Heart left ventricle (tissue), 16 donors: ENCODE measurements at regions not wholly inside any gene's neighbourhood (a gene's known extent, or its start where the extent isn't known, plus 50 kb on each side); places are given as distances from the start of the nearest gene placed in this dataset.
"Not testable (repeated sequence)": the region's sequence is repeated elsewhere in the genome, so short reads cannot be mapped to it uniquely, and the experiment has no call there.

Experiments used
- ATAC-seq, 4 donors: fragments of 200-7000 bp; cut with Tn5 transposase; one replicate each; pipeline ENCODE4 v1.9.1; 2020 to 2022; ENCODE audit warnings: moderate library complexity in 4 of 4, mild to moderate bottlenecking in 3 of 4, moderate number of reproducible peaks in 1 of 4
- DNase-seq, 5 donors: peaks; one replicate each; pipeline ENCODE4 v3.0.0-alpha.2; 2020
- H3K27ac ChIP-seq, 12 donors: fragments of 200-600 bp; sonication (generic) in 4 of 12; one replicate each; pipeline versions ENCODE4 v1.5.0 to v1.8.0; 2016 to 2022; ENCODE audit warnings: mild to moderate bottlenecking in 2 of 12
- H3K27me3 ChIP-seq, 9 donors: fragments of 200-600 bp; sonication (generic) in 2 of 9; one replicate each; pipeline versions ENCODE4 v1.5.1 to v1.8.0; 2016 to 2022; ENCODE audit warnings: mild to moderate bottlenecking in 3 of 9
- H3K36me3 ChIP-seq, 9 donors: fragments of 200-600 bp; sonication (generic) in 2 of 9; one replicate each; pipeline versions ENCODE4 v1.5.0 to v1.8.0; 2018 to 2022; ENCODE audit warnings: mild to moderate bottlenecking in 2 of 9
- H3K4me1 ChIP-seq, 12 donors: fragments of 200-600 bp; sonication (generic) in 4 of 12; one replicate each; pipeline versions ENCODE4 v1.5.0 to v1.8.0; 2016 to 2022; ENCODE audit warnings: mild to moderate bottlenecking in 3 of 12
- H3K4me3 ChIP-seq, 12 donors: fragments of 200-600 bp; sonication (generic) in 4 of 12; one replicate each; pipeline versions ENCODE4 v1.5.0 to v1.8.0; 2017 to 2022; ENCODE audit warnings: mild to moderate bottlenecking in 9 of 12, moderate library complexity in 4 of 12
- H3K9me3 ChIP-seq, 12 donors: fragments of 200-600 bp; sonication (generic) in 4 of 12; one replicate each; pipeline versions ENCODE4 v1.5.0 to v1.8.0; 2016 to 2022; ENCODE audit warnings: mild to moderate bottlenecking in 1 of 12
- whole genome bisulfite sequencing, 4 donors: extraction: QIAGEN DNeasy Blood & Tissue Kit in 2 of 4; methylation state at CpG; one replicate each; pipeline versions ENCODE4 v1.1.5 to v1.1.7; 2013 to 2018; 5-methylcytosine and 5-hydroxymethylcytosine counted together
- intact Hi-C, 10 donors: fragments of 100-400 bp; cut with DNase I; formaldehyde crosslinking; loops; one replicate each; pipeline versions ENCODE4 v1.11.1 to v1.14.2; 2022
- donor health status: ischemic (EF 13 %, LVEDD 7.1; RV severe dilation, severe dysfunction).
- donor health status: healthy with polysubstance abuse.
- donor health status: DM: no; HTN: yes; CAD: no.
- donor health status: DM: no; HTN: no; CAD: no.
- donor health status: ischemic (EF 25% LVEDD 6.9; RV normal size, moderate dysfunction).
- donor health status: ischemic (EF 25% LVEDD 5.7; RV mildly dilated, moderate dysfunction).
- donor health status: healthy.
- donor health status: DM: yes; HTN: yes; CAD: no.
- donor health status: ischemic (EF 35%, LVEDD 5.7; RV mildly dilated, moderate dysfunction).
- donor health status: nonischemic (EF 11% LVEDD 7.7; RV severe dilation, severe dysfunction).
- donor health status: DM: yes; HTN: yes; CAD: no.
- donor health status: PGD.
- donor health status: ischemic (EF 29% LVEDD 5.4; RV normal size, mild dysfunction).
- donor health status: nonischemic (EF 23%, LVEDD 6.1; RV moderate dilation, normal function).

- H3K27ac ChIP-seq, ATAC-seq, intact Hi-C loops, H3K4me3 ChIP-seq, H3K36me3 ChIP-seq, H3K4me1 ChIP-seq, DNase-seq: not testable (repeated sequence)
- WGBS, 4 donors, result no CpG with 5 or more reads among the region's 1 CpG
- Histone ChIP-seq H3K27me3 (peaks cover 0 to 19% (median 0%) of the 10 kb centered on the region in 9 donors), H3K9me3 (peaks cover 0 to 16% (median 0%) of the 10 kb centered on the region in 12 donors)
These were observed 127.9 kb downstream of the POTEM start for GRCh38 chr14:19095167-19095566.

GRCh38 chr14:19096467-19096866, 129.2 kb downstream of the POTEM start:
- H3K36me3 ChIP-seq, H3K4me3 ChIP-seq, H3K4me1 ChIP-seq, intact Hi-C loops, ATAC-seq, H3K27ac ChIP-seq: not testable (repeated sequence)
- DNase-seq, result peak in 1 of 5 donors; percentile 4
- Histone ChIP-seq H3K9me3 (peaks cover 0 to 16% (median 0%) of the 10 kb centered on the region in 12 donors), H3K27me3 (peaks cover 0 to 19% (median 0%) of the 10 kb centered on the region in 9 donors)
- WGBS, 4 donors, result 32 to 50% (median 42%) methylated on average over 1 of the region's 1 CpG

- H3K4me3 ChIP-seq, H3K27ac ChIP-seq, intact Hi-C loops, H3K36me3 ChIP-seq, H3K4me1 ChIP-seq, ATAC-seq: not testable (repeated sequence)
- peaks cover 0 to 16% (median 0%) of the 10 kb centered on the region in 12 donors for H3K9me3 ChIP-seq
- WGBS, 4 donors, result 77 to 89% (median 85%) methylated on average over 3 to 8 of the region's 8 CpGs
- DNase-seq, result peak in 3 of 5 donors; percentile 8 to 37 (median 18)
- H3K27me3 ChIP-seq, result peaks cover 0 to 19% (median 0%) of the 10 kb centered on the region in 9 donors
These were observed 129.6 kb downstream of the POTEM start for GRCh38 chr14:19096876-19097275.

- H3K27ac ChIP-seq, H3K4me1 ChIP-seq, H3K36me3 ChIP-seq, H3K4me3 ChIP-seq, intact Hi-C loops: not testable (repeated sequence)
- DNase-seq (peak; percentile 12 to 69 (median 22)), ATAC-seq (peak in 1 of 4 donors; percentile 32)
- peaks cover 0 to 16% (median 0%) of the 10 kb centered on the region in 12 donors for H3K9me3 ChIP-seq
- WGBS, 4 donors, result 72 to 82% (median 80%) methylated on average over 7 to 28 of the region's 28 CpGs
- H3K27me3 ChIP-seq, result peaks cover 0 to 19% (median 0%) of the 10 kb centered on the region in 9 donors
These were observed 130.1 kb downstream of the POTEM start for GRCh38 chr14:19097306-19097705.

- ATAC-seq, H3K36me3 ChIP-seq, H3K4me3 ChIP-seq, intact Hi-C loops, H3K4me1 ChIP-seq, H3K27ac ChIP-seq: not testable (repeated sequence)
- Histone ChIP-seq H3K27me3 (peaks cover 0 to 19% (median 0%) of the 10 kb centered on the region in 9 donors), H3K9me3 (peaks cover 0 to 16% (median 0%) of the 10 kb centered on the region in 12 donors)
- peak in 4 of 5 donors; percentile 5 to 46 (median 14) for DNase-seq
- WGBS, 4 donors, result 72 to 73% (median 73%) methylated on average over 18 to 49 of the region's 49 CpGs; no CpG with 5 or more reads in 1 of the 4 donors
These were observed 130.5 kb downstream of the POTEM start for GRCh38 chr14:19097750-19098149.

GRCh38 chr14:19098230-19098629, 131.0 kb downstream of the POTEM start:
- 52 to 81% (median 61%) methylated on average over 13 to 15 of the region's 41 CpGs for WGBS, 4 donors
- H3K36me3 ChIP-seq, H3K4me1 ChIP-seq, H3K4me3 ChIP-seq, intact Hi-C loops, H3K27ac ChIP-seq: not testable (repeated sequence)
- ATAC-seq (peak in 2 of 4 donors; percentile 7 to 16), DNase-seq (peak in 2 of 5 donors; percentile 3 to 33)
- H3K27me3 ChIP-seq, result peaks cover 0 to 19% (median 0%) of the 10 kb centered on the region in 9 donors
- peaks cover 0 to 16% (median 0%) of the 10 kb centered on the region in 12 donors for H3K9me3 ChIP-seq

- H3K27ac ChIP-seq, H3K4me1 ChIP-seq, H3K4me3 ChIP-seq, H3K36me3 ChIP-seq, intact Hi-C loops: not testable (repeated sequence)
- peak in 1 of 4 donors; percentile 11 for ATAC-seq
- 65 to 75% (median 68%) methylated on average over 22 to 34 of the region's 34 CpGs for WGBS, 4 donors
- Histone ChIP-seq H3K9me3 (peaks cover 0 to 16% (median 0%) of the 10 kb centered on the region in 12 donors), H3K27me3 (peaks cover 0 to 19% (median 0%) of the 10 kb centered on the region in 9 donors)
- peak in 3 of 5 donors; percentile 6 to 58 (median 23) for DNase-seq
These were observed 131.5 kb downstream of the POTEM start for GRCh38 chr14:19098732-19099131.

GRCh38 chr14:19099336-19099735, 132.1 kb downstream of the POTEM start:
- intact Hi-C loops, H3K4me1 ChIP-seq, H3K36me3 ChIP-seq, DNase-seq, ATAC-seq, H3K4me3 ChIP-seq, H3K27ac ChIP-seq: not testable (repeated sequence)
- WGBS, 4 donors, result 70 to 73% (median 70%) methylated on average over 6 to 22 of the region's 29 CpGs; no CpG with 5 or more reads in 1 of the 4 donors
- peaks cover 0 to 16% (median 0%) of the 10 kb centered on the region in 12 donors for H3K9me3 ChIP-seq
- H3K27me3 ChIP-seq, result peaks cover 0 to 19% (median 0%) of the 10 kb centered on the region in 9 donors

- DNase-seq, H3K36me3 ChIP-seq, H3K4me1 ChIP-seq, intact Hi-C loops, ATAC-seq, H3K4me3 ChIP-seq, H3K27ac ChIP-seq: not testable (repeated sequence)
- H3K9me3 ChIP-seq, result peaks cover 0 to 16% (median 0%) of the 10 kb centered on the region in 12 donors
- 84 to 86% methylated on average over 4 of the region's 15 CpGs; no CpG with 5 or more reads in 2 of the 4 donors for WGBS, 4 donors
- H3K27me3 ChIP-seq, result peaks cover 0 to 19% (median 0%) of the 10 kb centered on the region in 9 donors
These were observed 132.7 kb downstream of the POTEM start for GRCh38 chr14:19099939-19100338.

- H3K27me3 ChIP-seq, H3K9me3 ChIP-seq, H3K27ac ChIP-seq, intact Hi-C loops, H3K4me3 ChIP-seq, H3K36me3 ChIP-seq, H3K4me1 ChIP-seq, DNase-seq: not testable (repeated sequence)
- ATAC-seq, result peak in 1 of 4 donors; percentile 49
- WGBS, 4 donors, result 43 to 51% (median 45%) methylated on average over 4 to 5 of the region's 5 CpGs
These were observed 138.3 kb downstream of the POTEM start for GRCh38 chr14:19105551-19105950.

GRCh38 chr14:19109887-19110286, 142.7 kb downstream of the POTEM start:
- H3K4me1 ChIP-seq, H3K36me3 ChIP-seq, ATAC-seq, H3K27me3 ChIP-seq, intact Hi-C loops, H3K27ac ChIP-seq, H3K9me3 ChIP-seq, H3K4me3 ChIP-seq, DNase-seq: not testable (repeated sequence)
- 40 to 77% (median 73%) methylated on average over 1 to 2 of the region's 2 CpGs for WGBS, 4 donors
